ENCODE measurements at regions not wholly inside any gene's neighbourhood (a gene's known extent, or its start where the extent isn't known, plus 50 kb on each side); places are given as distances from the start of the nearest gene placed in this dataset.

DNA sequence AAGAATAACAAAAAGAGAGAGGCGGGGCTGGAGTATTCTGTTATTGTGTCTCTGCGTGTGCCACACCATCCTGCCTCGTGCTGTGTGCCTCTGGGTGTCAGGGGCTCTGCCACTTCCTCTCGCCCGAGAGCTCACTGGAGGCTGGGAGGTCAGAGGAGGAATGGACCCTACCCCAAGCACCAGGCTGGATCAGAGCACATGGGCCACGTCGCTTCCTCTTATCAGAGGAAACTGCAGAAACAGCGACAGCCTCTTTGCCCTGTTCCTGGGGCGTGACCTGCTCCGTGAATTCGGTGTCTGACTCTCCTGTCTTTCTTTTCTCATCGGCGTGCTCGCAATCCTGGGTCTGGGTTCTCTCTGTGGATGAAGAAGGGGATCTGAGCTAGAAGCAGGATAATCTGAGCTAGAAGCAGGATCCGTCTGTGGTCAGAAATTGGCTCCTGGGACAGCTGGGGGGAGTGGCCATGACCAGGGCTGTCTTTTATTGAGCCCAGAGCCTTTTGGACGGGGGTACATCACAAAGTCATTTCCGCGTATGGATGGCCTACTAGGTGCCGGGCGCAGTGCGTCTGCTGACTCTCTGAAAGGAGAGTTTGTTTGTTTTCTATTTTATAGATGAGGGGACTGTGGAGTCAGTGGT lies 150.3 kb upstream of the COL5A1 start:
- TF ChIP-seq, protein P1, sequence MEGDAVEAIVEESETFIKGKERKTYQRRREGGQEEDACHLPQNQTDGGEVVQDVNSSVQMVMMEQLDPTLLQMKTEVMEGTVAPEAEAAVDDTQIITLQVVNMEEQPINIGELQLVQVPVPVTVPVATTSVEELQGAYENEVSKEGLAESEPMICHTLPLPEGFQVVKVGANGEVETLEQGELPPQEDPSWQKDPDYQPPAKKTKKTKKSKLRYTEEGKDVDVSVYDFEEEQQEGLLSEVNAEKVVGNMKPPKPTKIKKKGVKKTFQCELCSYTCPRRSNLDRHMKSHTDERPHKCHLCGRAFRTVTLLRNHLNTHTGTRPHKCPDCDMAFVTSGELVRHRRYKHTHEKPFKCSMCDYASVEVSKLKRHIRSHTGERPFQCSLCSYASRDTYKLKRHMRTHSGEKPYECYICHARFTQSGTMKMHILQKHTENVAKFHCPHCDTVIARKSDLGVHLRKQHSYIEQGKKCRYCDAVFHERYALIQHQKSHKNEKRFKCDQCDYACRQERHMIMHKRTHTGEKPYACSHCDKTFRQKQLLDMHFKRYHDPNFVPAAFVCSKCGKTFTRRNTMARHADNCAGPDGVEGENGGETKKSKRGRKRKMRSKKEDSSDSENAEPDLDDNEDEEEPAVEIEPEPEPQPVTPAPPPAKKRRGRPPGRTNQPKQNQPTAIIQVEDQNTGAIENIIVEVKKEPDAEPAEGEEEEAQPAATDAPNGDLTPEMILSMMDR (IDR thresholded peaks at IDR 0.05) = no peak
- no peak for TF ChIP-seq POLR2A (IDR thresholded peaks at IDR 0.05)

All from uterus (tissue), 2 donors.